OCI-LY1 (cell line): ENCODE measurements at regions not wholly inside any gene's neighbourhood (a gene's known extent, or its start where the extent isn't known, plus 50 kb on each side); places are given as distances from the start of the nearest gene placed in this dataset.

Experiments used
- H2AFZ ChIP-seq: fragments of 200-600 bp; sonication (generic), shearing (Covaris generic); 2 replicates; pipeline ENCODE4 v1.6.0; 2014; ENCODE audit warnings: antibody characterized with exemption, mild to moderate bottlenecking, low read length
- H3F3A ChIP-seq: fragments of 200-600 bp; sonication (generic), shearing (Covaris generic); 2 replicates; pipeline ENCODE4 v1.6.0; 2014; ENCODE audit warnings: mild to moderate bottlenecking, antibody characterized with exemption, low read length, moderate library complexity; ENCODE audit not compliant: insufficient read depth
- H3K27ac ChIP-seq: fragments of 200-600 bp; sonication (generic); 2 replicates; pipeline ENCODE4 v1.5.1; 2014; ENCODE audit warnings: low read length, mixed run types, mild to moderate bottlenecking, low read depth; ENCODE audit not compliant: poor library complexity, severe bottlenecking
- H3K27me3 ChIP-seq: fragments of 200-600 bp; sonication (generic); 2 replicates; pipeline ENCODE4 v1.6.0; 2014; ENCODE audit warnings: antibody characterized with exemption, mild to moderate bottlenecking, low read length, moderate library complexity; ENCODE audit not compliant: insufficient read depth
- H3K36me3 ChIP-seq: fragments of 200-600 bp; sonication (generic); 2 replicates; pipeline ENCODE4 v1.6.1; 2014; ENCODE audit warnings: mild to moderate bottlenecking, antibody characterized with exemption, low read length, moderate library complexity, mixed read lengths; ENCODE audit not compliant: insufficient read depth
- H3K4me1 ChIP-seq: fragments of 200-600 bp; sonication (generic); 2 replicates; pipeline ENCODE4 v1.5.1; 2014; ENCODE audit warnings: mild to moderate bottlenecking, low read length, moderate library complexity; ENCODE audit not compliant: insufficient read depth, severe bottlenecking
- H3K4me2 ChIP-seq: fragments of 200-600 bp; sonication (generic), shearing (Covaris generic); 2 replicates; pipeline ENCODE4 v1.6.1; 2014; ENCODE audit warnings: low read length
- H3K4me3 ChIP-seq: fragments of 200-600 bp; sonication (generic); 2 replicates; pipeline ENCODE4 v1.5.1; 2014; ENCODE audit warnings: low read length, low read depth, mild to moderate bottlenecking, mixed read lengths; ENCODE audit not compliant: poor library complexity, severe bottlenecking
- H3K79me2 ChIP-seq: fragments of 200-600 bp; shearing (Covaris generic); 2 replicates; pipeline ENCODE4 v1.6.1; 2016; ENCODE audit warnings: mixed run types, low read length, mixed read lengths; ENCODE audit not compliant: insufficient read depth
- H3K9ac ChIP-seq: fragments of 200-600 bp; sonication (generic), shearing (Covaris generic); 2 replicates; pipeline ENCODE4 v1.6.1; 2014; ENCODE audit warnings: mild to moderate bottlenecking, low read length, mixed read lengths
- H3K9me2 ChIP-seq: fragments of 200-600 bp; sonication (generic), shearing (Covaris generic); 2 replicates; pipeline ENCODE4 v1.6.1; 2014; ENCODE audit warnings: low read depth, mild to moderate bottlenecking, low read length, mixed read lengths
- H3K9me3 ChIP-seq: fragments of 200-600 bp; shearing (Covaris generic); 2 replicates; pipeline ENCODE4 v1.6.1; 2014; ENCODE audit warnings: low read length, mixed read lengths
- H4K20me1 ChIP-seq: fragments of 200-600 bp; sonication (generic), shearing (Covaris generic); 2 replicates; pipeline ENCODE4 v1.6.0; 2016; ENCODE audit warnings: mild to moderate bottlenecking, low read length; ENCODE audit not compliant: insufficient read depth
- CTCF ChIP-seq: fragments of 200-600 bp; sonication (generic), shearing (Covaris generic); IDR thresholded peaks from 2 replicates; pipeline ENCODE4 v1.5.1; 2017; ENCODE audit warnings: mild to moderate bottlenecking, antibody characterized with exemption, low read length, moderate library complexity, mixed read lengths
- EZH2 ChIP-seq: fragments of 200-600 bp; sonication (generic), shearing (Covaris generic); IDR thresholded peaks from 2 replicates; pipeline ENCODE4 v1.8.0; 2017; ENCODE audit warnings: borderline replicate concordance, mixed run types, mild to moderate bottlenecking, antibody characterized with exemption, low read length, moderate library complexity, mixed read lengths

GRCh38 chr5:89016741-89017303, 133.8 kb upstream of the MEF2C start:
- Histone ChIP-seq H3K27ac (no peak overlapping the region), H3K4me2 (no peak overlapping the region), H3K79me2 (no peaks in the 10 kb centered on the region), H3K4me3 (no peak overlapping the region), H3F3A (no peaks in the 10 kb centered on the region), H3K4me1 (no peaks in the 10 kb centered on the region), H3K9ac (no peak overlapping the region), H3K36me3 (no peaks in the 10 kb centered on the region), H4K20me1 (no peaks in the 10 kb centered on the region), H3K27me3 (no peaks in the 10 kb centered on the region), H2AFZ (no peak overlapping the region), H3K9me3 (no peaks in the 10 kb centered on the region), H3K9me2 (no peaks in the 10 kb centered on the region)
- TF ChIP-seq EZH2 (no peak), CTCF (no peak)

- H3K9ac ChIP-seq = no peak overlapping the region
- H3K9me3 ChIP-seq = no peaks in the 10 kb centered on the region
- H3K9me2 ChIP-seq = no peaks in the 10 kb centered on the region
- no peaks in the 10 kb centered on the region for H3K79me2 ChIP-seq
- no peak overlapping the region for H3K4me2 ChIP-seq
- H4K20me1 ChIP-seq = no peaks in the 10 kb centered on the region
- no peaks in the 10 kb centered on the region for H3F3A ChIP-seq
- no peaks in the 10 kb centered on the region for H3K27me3 ChIP-seq
- H3K4me1 ChIP-seq = no peaks in the 10 kb centered on the region
- H3K36me3 ChIP-seq = no peaks in the 10 kb centered on the region
- H2AFZ ChIP-seq = no peak overlapping the region
- no peak for TF ChIP-seq EZH2
- TF ChIP-seq CTCF = no peak
- no peak overlapping the region for H3K27ac ChIP-seq
- H3K4me3 ChIP-seq = no peak overlapping the region
Observed at GRCh38 chr5:89015409-89015808, 132.4 kb upstream of the MEF2C start.

GRCh38 chr5:89011778-89012711, 129.1 kb upstream of the MEF2C start:
- Histone ChIP-seq H3K79me2 (no peaks in the 10 kb centered on the region), H3K9ac (no peak overlapping the region), H3K27ac (no peak overlapping the region), H4K20me1 (no peaks in the 10 kb centered on the region), H3K4me2 (no peak overlapping the region), H2AFZ (no peak overlapping the region), H3K4me3 (no peak overlapping the region), H3K9me2 (no peaks in the 10 kb centered on the region), H3F3A (no peaks in the 10 kb centered on the region), H3K27me3 (no peaks in the 10 kb centered on the region), H3K4me1 (no peaks in the 10 kb centered on the region), H3K36me3 (no peaks in the 10 kb centered on the region), H3K9me3 (no peaks in the 10 kb centered on the region)
- TF ChIP-seq CTCF (no peak), EZH2 (no peak)
